Neuronal stem cell (in vitro differentiated cells): ENCODE measurements at regions not wholly inside any gene's neighbourhood (a gene's known extent, or its start where the extent isn't known, plus 50 kb on each side); places are given as distances from the start of the nearest gene placed in this dataset.
A peak's percentile ranks its signal among the peaks of the same experiment; 100 is the strongest.

Experiments
- DNase-seq: peaks from one replicate; pipeline ENCODE4 v3.0.0-alpha.2; 2013; ENCODE audit warnings: low spot score
- H2AFZ ChIP-seq: one replicate; pipeline ENCODE4 v1.6.1; 2013; ENCODE audit warnings: mild to moderate bottlenecking, low read length, inconsistent platforms
- H2AK5ac ChIP-seq: 2 replicates; pipeline ENCODE4 v1.6.1; 2013; ENCODE audit warnings: low read depth, mild to moderate bottlenecking, inconsistent platforms, low read length, moderate library complexity, mixed read lengths
- H2BK120ac ChIP-seq: 2 replicates; pipeline ENCODE4 v1.6.1; 2013; ENCODE audit warnings: low read depth, mild to moderate bottlenecking, inconsistent platforms, low read length, moderate library complexity, mixed read lengths
- H2BK12ac ChIP-seq: one replicate; pipeline ENCODE4 v1.6.1; 2013; ENCODE audit warnings: low read length, inconsistent platforms
- H2BK15ac ChIP-seq: 2 replicates; pipeline ENCODE4 v1.6.1; 2013; ENCODE audit warnings: mild to moderate bottlenecking, low read length, inconsistent platforms, mixed read lengths
- H2BK5ac ChIP-seq: one replicate; pipeline ENCODE4 v1.6.1; 2013; ENCODE audit warnings: inconsistent platforms, mild to moderate bottlenecking, low read length, moderate library complexity
- H3K14ac ChIP-seq: one replicate; pipeline ENCODE4 v1.6.1; 2013; ENCODE audit warnings: low read length, inconsistent platforms
- H3K18ac ChIP-seq: 2 replicates; pipeline ENCODE4 v1.6.1; 2013; ENCODE audit warnings: low read length, inconsistent platforms
- H3K23ac ChIP-seq: 2 replicates; pipeline ENCODE4 v1.6.1; 2013; ENCODE audit warnings: low read depth, mild to moderate bottlenecking, mixed read lengths, low read length, inconsistent platforms; ENCODE audit not compliant: poor library complexity
- H3K27ac ChIP-seq: replicated peaks from 3 replicates; pipeline ENCODE4 v1.5.1; 2013; ENCODE audit warnings: low read length, inconsistent platforms
- H3K27me3 ChIP-seq, 3 experiments: 2 replicates each; pipeline ENCODE4 v1.6.1; 2013; ENCODE audit warnings: low read length in 3 of 3, mild to moderate bottlenecking in 2 of 3, inconsistent platforms in 1 of 3, low read depth in 1 of 3, mixed read lengths in 1 of 3, moderate library complexity in 1 of 3; ENCODE audit not compliant: control insufficient read depth in 3 of 3, insufficient read depth in 3 of 3
- H3K36me3 ChIP-seq, 2 donors: replicated peaks in 1 of 2; 2 replicates each; pipeline ENCODE4 v1.6.1; 2013; ENCODE audit warnings: low read length in 2 of 2; ENCODE audit not compliant: control insufficient read depth in 2 of 2, insufficient read depth in 2 of 2
- H3K4ac ChIP-seq: 2 replicates; pipeline ENCODE4 v1.6.1; 2013; ENCODE audit warnings: inconsistent platforms, mild to moderate bottlenecking, low read length, moderate library complexity
- H3K4me1 ChIP-seq, 2 donors: 1 replicate in 1 of 2; 2 replicates in 1 of 2; pipeline ENCODE4 v1.6.1; 2013; ENCODE audit warnings: low read length in 2 of 2, low read depth in 1 of 2; ENCODE audit not compliant: control insufficient read depth in 2 of 2, insufficient read depth in 1 of 2
- H3K4me2 ChIP-seq: one replicate; pipeline ENCODE4 v1.6.1; 2013; ENCODE audit warnings: mild to moderate bottlenecking, low read length, inconsistent platforms; ENCODE audit not compliant: insufficient read depth, poor library complexity, severe bottlenecking
- H3K4me3 ChIP-seq, 2 donors: 2 replicates each; pipeline ENCODE4 v1.5.1; 2013; ENCODE audit warnings: low read length in 2 of 2, mild to moderate bottlenecking in 2 of 2, inconsistent platforms in 1 of 2, moderate library complexity in 1 of 2
- H3K79me1 ChIP-seq: one replicate; pipeline ENCODE4 v1.6.1; 2013; ENCODE audit warnings: low read depth, mild to moderate bottlenecking, inconsistent platforms, low read length, moderate library complexity
- H3K9ac ChIP-seq: one replicate; pipeline ENCODE4 v1.6.1; 2013; ENCODE audit warnings: mild to moderate bottlenecking, low read depth, low read length, inconsistent platforms; ENCODE audit not compliant: poor library complexity
- H3K9me3 ChIP-seq, 2 donors: replicated peaks in 1 of 2; 2 replicates each; pipeline versions ENCODE3 to v1.6.1; 2013; ENCODE audit warnings: low read length in 2 of 2, mild to moderate bottlenecking in 2 of 2, inconsistent platforms in 1 of 2, low read depth in 1 of 2, mixed read lengths in 1 of 2, moderate library complexity in 1 of 2; ENCODE audit not compliant: control insufficient read depth in 2 of 2, insufficient read depth in 1 of 2
- H4K8ac ChIP-seq: one replicate; pipeline ENCODE4 v1.6.1; 2013; ENCODE audit warnings: low read depth, mild to moderate bottlenecking, inconsistent platforms, low read length, moderate library complexity
- H4K91ac ChIP-seq: one replicate; pipeline ENCODE4 v1.6.1; 2013; ENCODE audit warnings: low read length, low read depth, mild to moderate bottlenecking, inconsistent platforms; ENCODE audit not compliant: poor library complexity
- WGBS, 2 donors: extraction: QIAGEN DNeasy Blood & Tissue Kit; methylation state at CpG; one replicate each; pipeline ENCODE4 v1.1.7; 2013; ENCODE audit warnings: missing lambda C conversion rate in 2 of 2, mixed read lengths in 1 of 2; ENCODE audit not compliant: insufficient read length in 2 of 2, insufficient replicate concordance in 1 of 2; ENCODE audit errors: extremely low coverage in 2 of 2; 5-methylcytosine and 5-hydroxymethylcytosine counted together

DNA sequence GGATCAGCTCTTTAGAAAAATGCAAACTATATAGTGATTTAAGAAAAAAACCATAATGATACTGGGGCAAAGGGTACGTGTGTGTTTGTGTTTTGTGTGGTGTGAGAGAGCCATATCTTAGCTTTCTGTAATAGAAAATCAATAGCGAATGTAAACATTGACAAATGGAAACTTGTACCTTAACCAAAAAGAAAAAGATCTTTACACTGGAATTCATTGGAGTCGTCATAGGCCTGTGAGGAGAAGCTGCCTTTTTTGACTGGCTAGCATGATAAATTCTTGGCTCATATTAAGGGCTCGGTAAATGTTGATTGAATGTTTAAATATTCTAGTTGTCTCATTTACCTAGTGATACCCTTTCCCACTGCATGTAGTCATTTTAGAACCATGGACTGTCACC lies 161.8 kb upstream of the ASCC3 start:
- Histone ChIP-seq H3K9ac (no peak overlapping the region), H4K8ac (no peak overlapping the region), H3K9me3 (no peaks in the 10 kb centered on the region), H3K4me3 (no peak overlapping the region), H3K79me1 (no peaks in the 10 kb centered on the region), H3K4me2 (no peak overlapping the region), H2BK5ac (no peak overlapping the region), H2AK5ac (no peak overlapping the region), H3K14ac (no peak overlapping the region), H3K4me1 (no peaks in the 10 kb centered on the region), H3K23ac (no peak overlapping the region), H3K4ac (no peak overlapping the region), H2BK120ac (no peak overlapping the region), H4K91ac (no peak overlapping the region), H3K36me3 (no peaks in the 10 kb centered on the region), H2BK12ac (no peak overlapping the region), H3K27ac (no peak overlapping the region), H2AFZ (no peak overlapping the region), H2BK15ac (no peak overlapping the region), H3K18ac (no peak overlapping the region), H3K27me3 (no peaks in the 10 kb centered on the region)
- no CpG with 5 or more reads among the region's 4 CpGs for WGBS, 2 donors
- DNase-seq = no peak

DNA sequence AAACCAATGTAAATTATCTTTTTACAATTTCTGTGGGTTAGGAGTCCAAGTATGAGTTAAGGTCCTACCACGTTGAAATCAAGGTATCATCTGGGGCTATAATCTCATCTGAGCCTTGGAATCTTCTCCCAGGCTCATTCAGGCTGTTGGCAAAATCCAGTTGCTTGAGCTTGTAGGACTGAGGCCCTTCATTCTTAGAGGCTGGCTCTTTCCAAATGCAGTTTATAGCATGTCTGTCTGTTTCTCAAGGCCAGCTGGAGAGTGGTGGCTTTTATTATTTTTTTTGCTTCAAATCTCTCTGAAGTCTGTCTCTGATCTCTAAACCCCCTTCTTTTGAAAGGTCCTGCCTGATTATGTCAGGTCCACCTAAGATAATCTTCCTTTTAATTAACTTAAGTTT lies 177.2 kb upstream of the ASCC3 start:
- no peak overlapping the region for H2BK5ac ChIP-seq
- H3K4me2 ChIP-seq = no peak overlapping the region
- H2AFZ ChIP-seq = no peak overlapping the region
- no peak for DNase-seq
- no peak overlapping the region for H2BK12ac ChIP-seq
- H3K36me3 ChIP-seq = no peaks in the 10 kb centered on the region
- no peak overlapping the region for H3K4me3 ChIP-seq
- no peak overlapping the region for H3K23ac ChIP-seq
- no peaks in the 10 kb centered on the region for H3K79me1 ChIP-seq
- WGBS, 2 donors = no CpG with 5 or more reads among the region's 1 CpG
- no peak overlapping the region for H3K9ac ChIP-seq
- no peaks in the 10 kb centered on the region for H3K27me3 ChIP-seq
- H4K8ac ChIP-seq = no peak overlapping the region
- no peak overlapping the region for H3K14ac ChIP-seq
- no peak overlapping the region for H3K27ac ChIP-seq
- H2AK5ac ChIP-seq = no peak overlapping the region
- no peak overlapping the region for H3K4ac ChIP-seq
- H3K4me1 ChIP-seq = peaks cover 0 to 2% of the 10 kb centered on the region in 2 donors
- H2BK120ac ChIP-seq = no peak overlapping the region
- H4K91ac ChIP-seq = no peak overlapping the region
- no peak overlapping the region for H2BK15ac ChIP-seq
- no peaks in the 10 kb centered on the region for H3K9me3 ChIP-seq
- H3K18ac ChIP-seq = no peak overlapping the region

DNA sequence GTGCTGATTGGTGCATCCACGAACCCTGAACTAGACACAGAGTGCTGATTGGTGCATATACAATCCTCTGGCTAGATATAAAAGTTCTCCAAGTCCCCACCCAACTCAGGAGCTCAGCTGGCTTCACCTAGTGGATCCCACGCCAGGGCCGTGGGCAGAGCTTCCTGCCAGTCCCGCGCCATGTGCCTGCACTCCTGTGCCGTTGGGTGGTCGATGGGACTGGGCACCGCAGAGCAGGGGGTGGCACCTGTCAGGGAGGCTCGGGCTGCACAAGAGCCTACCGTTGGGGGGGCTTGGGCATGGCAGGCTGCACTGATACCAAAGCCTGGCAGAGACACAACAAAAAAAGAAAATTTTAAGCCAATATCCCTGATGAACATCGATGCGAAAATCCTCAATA lies 185.4 kb upstream of the ASCC3 start:
- no peaks in the 10 kb centered on the region for H3K36me3 ChIP-seq
- H3K23ac ChIP-seq = no peak overlapping the region
- H3K9me3 ChIP-seq = no peaks in the 10 kb centered on the region
- no peak overlapping the region for H3K14ac ChIP-seq
- no peak for DNase-seq
- WGBS, 2 donors = no CpG with 5 or more reads among the region's 12 CpGs
- no peak overlapping the region for H4K91ac ChIP-seq
- no peak overlapping the region for H3K4me2 ChIP-seq
- H2BK12ac ChIP-seq = no peak overlapping the region
- H2AFZ ChIP-seq = no peak overlapping the region
- H2BK120ac ChIP-seq = no peak overlapping the region
- no peak overlapping the region for H3K27ac ChIP-seq
- H3K27me3 ChIP-seq = no peaks in the 10 kb centered on the region
- H2BK15ac ChIP-seq = no peak overlapping the region
- no peak overlapping the region for H3K4me3 ChIP-seq
- no peak overlapping the region for H2AK5ac ChIP-seq
- H4K8ac ChIP-seq = no peak overlapping the region
- H2BK5ac ChIP-seq = no peak overlapping the region
- H3K79me1 ChIP-seq = peaks cover 2% of the 10 kb centered on the region
- H3K4me1 ChIP-seq = peaks cover 0 to 2% of the 10 kb centered on the region in 2 donors
- no peak overlapping the region for H3K18ac ChIP-seq
- no peak overlapping the region for H3K4ac ChIP-seq
- H3K9ac ChIP-seq = peak overlapping the region; percentile 44

DNA sequence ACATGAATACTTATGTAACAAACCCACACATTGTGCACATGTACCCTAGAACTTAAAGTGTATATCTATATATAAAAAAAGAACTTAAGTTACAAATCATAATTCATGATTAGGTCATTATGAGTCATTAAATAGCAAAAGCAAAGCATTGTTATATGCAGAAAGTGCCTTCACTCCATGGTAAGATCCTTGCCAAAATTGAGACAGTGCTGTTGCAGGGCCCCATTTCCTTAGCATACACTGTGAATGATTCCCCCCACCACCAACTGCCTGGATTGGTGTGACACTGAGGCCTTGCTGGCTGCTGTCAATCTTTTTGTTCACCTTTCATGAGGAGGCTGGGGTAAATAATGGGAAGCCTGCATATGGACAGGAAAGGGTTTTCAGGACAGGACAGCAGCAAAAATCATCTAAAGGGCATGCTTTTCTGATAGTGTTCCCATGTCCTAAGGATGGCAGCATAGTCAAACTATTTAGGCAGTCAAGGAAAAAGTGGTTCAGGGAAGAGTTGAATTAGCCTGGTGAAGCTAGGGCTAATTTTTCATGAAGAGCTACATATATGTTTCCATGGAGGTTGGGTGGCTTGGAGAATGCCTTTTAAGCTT lies 188.2 kb upstream of the ASCC3 start:
- Histone ChIP-seq H2BK15ac (no peak overlapping the region), H3K27ac (no peak overlapping the region), H3K4me1 (no peaks in the 10 kb centered on the region), H2AK5ac (no peak overlapping the region), H2BK120ac (no peak overlapping the region), H2BK5ac (no peak overlapping the region), H3K4me2 (no peak overlapping the region), H2BK12ac (no peak overlapping the region), H3K9me3 (no peaks in the 10 kb centered on the region), H3K23ac (no peak overlapping the region), H4K8ac (no peak overlapping the region), H4K91ac (no peak overlapping the region), H3K79me1 (peaks cover 2% of the 10 kb centered on the region), H3K4ac (no peak overlapping the region), H3K36me3 (no peaks in the 10 kb centered on the region), H3K9ac (no peak overlapping the region), H2AFZ (no peak overlapping the region), H3K4me3 (no peak overlapping the region), H3K18ac (no peak overlapping the region), H3K14ac (no peak overlapping the region), H3K27me3 (no peaks in the 10 kb centered on the region)
- DNase-seq = no peak
